Coronary artery (tissue), 2 donors: ENCODE measurements at regions not wholly inside any gene's neighbourhood (a gene's known extent, or its start where the extent isn't known, plus 50 kb on each side); places are given as distances from the start of the nearest gene placed in this dataset.

Experiments
- DNase-seq: peaks from one replicate; pipeline ENCODE4 v3.0.0-alpha.2; 2017; ENCODE audit warnings: low spot score
- H3K27ac ChIP-seq, 2 donors: fragments of 200-600 bp; sonication (generic); one replicate each; pipeline ENCODE4 v1.5.1; 2016 to 2019
- H3K4me3 ChIP-seq: fragments of 200-600 bp; sonication (generic); 2 replicates; pipeline ENCODE4 v1.5.1; 2016; ENCODE audit warnings: mild to moderate bottlenecking, moderate library complexity
- TF ChIP-seq, protein P1 (sequence below): fragments of 200-600 bp; sonication (generic); IDR thresholded peaks from one replicate; pipeline ENCODE4 v1.5.1; 2019; ENCODE audit warnings: antibody characterized with exemption

DNA sequence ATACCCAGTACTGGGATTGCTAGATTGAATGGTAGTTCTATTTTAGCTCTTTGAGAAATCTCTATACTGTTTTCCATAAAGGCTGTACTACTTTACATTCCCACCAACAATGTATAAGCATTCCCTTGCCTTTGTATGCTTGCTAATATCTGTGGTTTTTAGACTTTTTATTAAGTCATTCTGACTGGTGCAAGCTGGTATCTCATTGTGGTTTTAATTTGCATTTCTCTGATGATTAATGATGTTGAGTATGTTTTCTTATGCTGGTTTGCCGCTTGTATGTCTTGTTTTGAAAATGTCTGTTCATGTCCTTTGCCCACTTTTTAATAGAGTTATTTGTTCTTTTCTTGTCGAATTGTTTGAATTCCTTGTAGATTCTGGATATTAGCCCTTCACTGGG is 512.7 kb upstream of the PAPPA start:
- Histone ChIP-seq H3K27ac (no peak overlapping the region), H3K4me3 (no peak overlapping the region)
- no peak for DNase-seq
- TF ChIP-seq, protein P1, sequence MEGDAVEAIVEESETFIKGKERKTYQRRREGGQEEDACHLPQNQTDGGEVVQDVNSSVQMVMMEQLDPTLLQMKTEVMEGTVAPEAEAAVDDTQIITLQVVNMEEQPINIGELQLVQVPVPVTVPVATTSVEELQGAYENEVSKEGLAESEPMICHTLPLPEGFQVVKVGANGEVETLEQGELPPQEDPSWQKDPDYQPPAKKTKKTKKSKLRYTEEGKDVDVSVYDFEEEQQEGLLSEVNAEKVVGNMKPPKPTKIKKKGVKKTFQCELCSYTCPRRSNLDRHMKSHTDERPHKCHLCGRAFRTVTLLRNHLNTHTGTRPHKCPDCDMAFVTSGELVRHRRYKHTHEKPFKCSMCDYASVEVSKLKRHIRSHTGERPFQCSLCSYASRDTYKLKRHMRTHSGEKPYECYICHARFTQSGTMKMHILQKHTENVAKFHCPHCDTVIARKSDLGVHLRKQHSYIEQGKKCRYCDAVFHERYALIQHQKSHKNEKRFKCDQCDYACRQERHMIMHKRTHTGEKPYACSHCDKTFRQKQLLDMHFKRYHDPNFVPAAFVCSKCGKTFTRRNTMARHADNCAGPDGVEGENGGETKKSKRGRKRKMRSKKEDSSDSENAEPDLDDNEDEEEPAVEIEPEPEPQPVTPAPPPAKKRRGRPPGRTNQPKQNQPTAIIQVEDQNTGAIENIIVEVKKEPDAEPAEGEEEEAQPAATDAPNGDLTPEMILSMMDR: no peak

GRCh38 chr9:115642285-115642684 is 511.3 kb upstream of the PAPPA start:
- no peak for DNase-seq
- TF ChIP-seq, protein P1: no peak
- Histone ChIP-seq H3K4me3 (no peak overlapping the region), H3K27ac (no peak overlapping the region)

DNA sequence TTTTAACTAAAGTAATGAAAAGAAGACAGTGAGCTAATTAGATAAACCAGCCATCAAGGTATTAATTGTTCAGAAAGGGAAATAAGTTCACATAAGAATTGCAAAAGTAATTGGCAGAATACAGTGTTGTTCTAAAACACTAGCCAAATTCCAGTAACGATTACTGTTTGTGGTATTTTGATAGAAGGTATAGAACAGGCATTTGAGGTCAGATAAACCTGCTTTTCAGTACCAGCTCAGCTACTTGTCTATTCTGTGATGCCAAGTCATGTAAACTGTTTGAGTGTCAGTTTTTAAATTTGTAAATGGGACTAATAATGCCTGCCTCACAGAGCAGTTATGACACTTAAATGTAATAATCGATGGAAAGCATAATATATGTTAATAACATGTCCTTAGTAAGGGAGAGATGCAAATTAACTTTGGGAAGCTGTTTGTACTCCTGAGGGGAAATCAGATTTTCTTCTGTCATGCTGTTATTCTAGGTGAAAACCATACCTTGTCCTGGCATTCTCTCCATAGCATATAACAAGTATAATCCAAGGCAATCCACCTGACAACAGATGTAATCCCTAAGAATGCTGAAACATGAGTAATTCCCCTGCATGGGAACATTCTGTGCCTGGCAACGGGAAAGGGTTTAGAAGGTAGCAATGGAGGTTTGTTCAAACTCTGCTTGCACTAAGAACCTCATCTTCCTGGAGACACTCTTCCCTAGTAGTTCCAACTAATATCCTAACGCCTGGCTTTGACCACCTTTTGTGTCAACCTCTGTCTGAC is 509.5 kb upstream of the PAPPA start:
- Histone ChIP-seq H3K4me3 (no peak overlapping the region), H3K27ac (no peak overlapping the region)
- no peak for DNase-seq
- TF ChIP-seq, protein P1: no peak

GRCh38 chr9:115649991-115650472 is 503.6 kb upstream of the PAPPA start:
- peak overlapping the region; percentile 60 to 88 for H3K27ac ChIP-seq
- TF ChIP-seq, protein P1: no peak
- no peak overlapping the region for H3K4me3 ChIP-seq
- DNase-seq: peak; percentile 95

- no peak for DNase-seq
- TF ChIP-seq, protein P1: no peak
- Histone ChIP-seq H3K4me3 (no peak overlapping the region), H3K27ac (peak overlapping the region; percentile 60 to 88)
Observed at GRCh38 chr9:115650768-115651167, 502.8 kb upstream of the PAPPA start.

- DNase-seq: no peak
- TF ChIP-seq, protein P1: no peak
- Histone ChIP-seq H3K4me3 (no peak overlapping the region), H3K27ac (peak overlapping the region; percentile 60 to 88)
Observed at GRCh38 chr9:115651461-115651860, 502.1 kb upstream of the PAPPA start.

- TF ChIP-seq, protein P1: no peak
- H3K27ac ChIP-seq: no peak overlapping the region
- DNase-seq: no peak
- no peak overlapping the region for H3K4me3 ChIP-seq
Observed at GRCh38 chr9:115653171-115653606, 500.4 kb upstream of the PAPPA start.
